ENCODE measurements at regions not wholly inside any gene's neighbourhood (a gene's known extent, or its start where the extent isn't known, plus 50 kb on each side); places are given as distances from the start of the nearest gene placed in this dataset.

DNA sequence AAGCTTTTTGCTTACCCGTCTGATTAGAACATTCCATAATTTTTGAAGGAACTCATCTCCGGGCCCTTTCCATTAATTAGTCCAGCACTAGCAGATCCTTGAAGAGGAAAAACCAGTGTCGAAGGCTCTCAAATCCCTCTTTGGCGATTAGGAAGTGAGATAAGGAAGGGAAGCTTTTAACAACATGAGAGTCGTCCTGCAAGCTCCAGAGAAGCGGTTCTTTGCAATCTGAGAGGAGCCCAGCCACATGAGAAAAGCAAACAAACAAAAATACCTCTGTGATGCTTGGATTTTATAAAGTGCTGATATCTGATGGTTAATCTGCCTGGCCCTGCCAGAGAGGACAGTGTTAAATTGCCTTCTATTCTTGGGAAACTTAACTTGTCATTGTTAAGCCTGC lies 339.8 kb upstream of the SALL1 start:
- TF ChIP-seq POLR2AphosphoS5 (IDR thresholded peaks at IDR 0.05; ENCODE audit: borderline replicate concordance, low read depth, low read length): no peak
- no peak for TF ChIP-seq EZH2 (IDR thresholded peaks at IDR 0.05)
- no peak for TF ChIP-seq FOXP2 (optimal IDR thresholded peaks at IDR 0.05; ENCODE audit: control extremely low read depth, extremely low read length, insufficient read depth)

Measured in SK-N-MC (cell line).